ENCODE measurements at regions not wholly inside any gene's neighbourhood (a gene's known extent, or its start where the extent isn't known, plus 50 kb on each side); places are given as distances from the start of the nearest gene placed in this dataset.
"Not testable (repeated sequence)": the region's sequence is repeated elsewhere in the genome, so short reads cannot be mapped to it uniquely, and the experiment has no call there.

GRCh38 chr4:112951362-112952312, 97.8 kb upstream of the ANK2 start:
- DNase-seq (no peak), ATAC-seq (no peak)
- Histone ChIP-seq H3K4me3 (no peak overlapping the region), H3K9me3 (no peaks in the 10 kb centered on the region), H3K4me1 (no peaks in the 10 kb centered on the region), H3K27ac (no peak overlapping the region), H3K27me3 (ENCODE audit: low read depth) (no peaks in the 10 kb centered on the region), H3K36me3 (no peaks in the 10 kb centered on the region)
- TF ChIP-seq CTCF (IDR thresholded peaks at IDR 0.05), result peak; percentile 55
- intact Hi-C loops (cut with DNase I), result no loop called here

- Histone ChIP-seq H3K27ac (no peak overlapping the region), H3K9me3 (no peaks in the 10 kb centered on the region), H3K4me3 (no peak overlapping the region), H3K4me1 (no peaks in the 10 kb centered on the region), H3K36me3 (no peaks in the 10 kb centered on the region), H3K27me3 (ENCODE audit: low read depth) (no peaks in the 10 kb centered on the region)
- TF ChIP-seq CTCF (IDR thresholded peaks at IDR 0.05), result no peak
- DNase-seq, result no peak
- no peak for ATAC-seq
- intact Hi-C loops (cut with DNase I), result no loop called here
These were observed 97.1 kb upstream of the ANK2 start for GRCh38 chr4:112952313-112952700.

- Histone ChIP-seq H3K9me3 (no peaks in the 10 kb centered on the region), H3K27ac (no peak overlapping the region), H3K27me3 (ENCODE audit: low read depth) (no peaks in the 10 kb centered on the region), H3K36me3 (no peaks in the 10 kb centered on the region), H3K4me3 (no peak overlapping the region), H3K4me1 (no peaks in the 10 kb centered on the region)
- intact Hi-C loops (cut with DNase I), result no loop called here
- ATAC-seq (no peak), DNase-seq (no peak)
- TF ChIP-seq CTCF (IDR thresholded peaks at IDR 0.05), result no peak
These were observed 96.2 kb upstream of the ANK2 start for GRCh38 chr4:112953262-112953661.

GRCh38 chr4:112954286-112954685, 95.2 kb upstream of the ANK2 start:
- no peaks in the 10 kb centered on the region for H3K9me3 ChIP-seq
- intact Hi-C loops (cut with DNase I), result no loop called here
- no peaks in the 10 kb centered on the region for H3K27me3 ChIP-seq (ENCODE audit: low read depth)
- no peak for TF ChIP-seq CTCF (IDR thresholded peaks at IDR 0.05)
- DNase-seq (no peak), ATAC-seq (no peak)
- H3K4me1 ChIP-seq, result no peaks in the 10 kb centered on the region
- no peaks in the 10 kb centered on the region for H3K36me3 ChIP-seq
- H3K4me3 ChIP-seq, result no peak overlapping the region
- H3K27ac ChIP-seq, result no peak overlapping the region

- H3K4me3 ChIP-seq, result no peak overlapping the region
- no peaks in the 10 kb centered on the region for H3K27me3 ChIP-seq (ENCODE audit: low read depth)
- no peaks in the 10 kb centered on the region for H3K4me1 ChIP-seq
- ATAC-seq, result no peak
- H3K36me3 ChIP-seq, result no peaks in the 10 kb centered on the region
- no peak for TF ChIP-seq CTCF (IDR thresholded peaks at IDR 0.05)
- DNase-seq, result no peak
- no peaks in the 10 kb centered on the region for H3K9me3 ChIP-seq
- no peak overlapping the region for H3K27ac ChIP-seq
- intact Hi-C loops (cut with DNase I), result no loop called here
These were observed 93.0 kb upstream of the ANK2 start for GRCh38 chr4:112956484-112956896.

- ATAC-seq; H3K36me3 ChIP-seq; H3K27ac ChIP-seq; H3K4me3 ChIP-seq; intact Hi-C loops (cut with DNase I); H3K4me1 ChIP-seq; H3K27me3 ChIP-seq (ENCODE audit: low read depth); DNase-seq; H3K9me3 ChIP-seq: not testable (repeated sequence)
These were observed 91.7 kb upstream of the ANK2 start for GRCh38 chr4:112957764-112958163.

Measured in lower lobe of right lung (tissue), 2 donors.